ENCODE measurements at regions not wholly inside any gene's neighbourhood (a gene's known extent, or its start where the extent isn't known, plus 50 kb on each side); places are given as distances from the start of the nearest gene placed in this dataset.

DNA sequence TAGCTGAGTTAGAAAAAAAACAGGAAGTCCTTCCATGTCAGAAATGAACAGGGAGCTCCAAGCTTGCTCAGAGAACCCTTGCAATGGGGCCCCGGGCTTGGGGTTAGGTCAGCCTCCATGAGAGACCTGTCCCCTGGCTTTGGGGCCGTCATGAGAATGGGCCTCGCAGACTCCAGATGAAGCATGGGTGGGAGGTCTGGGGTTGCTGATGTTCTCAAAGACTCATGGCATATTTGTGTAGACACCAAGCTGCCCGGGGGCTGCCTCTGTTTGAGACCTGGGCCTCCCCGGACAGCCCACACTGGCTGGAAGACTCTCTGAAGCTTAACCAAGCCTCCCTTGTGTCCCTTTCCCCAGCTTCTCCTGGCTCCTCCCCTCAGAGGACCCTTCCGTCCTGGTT, 186.3 kb downstream of the IRX2 start:
- no peak for TF ChIP-seq CTCF (IDR thresholded peaks at IDR 0.05; ENCODE audit: low read depth, low read length)
- no peak for DNase-seq (ENCODE audit: extremely low read depth, low read depth)

DNA sequence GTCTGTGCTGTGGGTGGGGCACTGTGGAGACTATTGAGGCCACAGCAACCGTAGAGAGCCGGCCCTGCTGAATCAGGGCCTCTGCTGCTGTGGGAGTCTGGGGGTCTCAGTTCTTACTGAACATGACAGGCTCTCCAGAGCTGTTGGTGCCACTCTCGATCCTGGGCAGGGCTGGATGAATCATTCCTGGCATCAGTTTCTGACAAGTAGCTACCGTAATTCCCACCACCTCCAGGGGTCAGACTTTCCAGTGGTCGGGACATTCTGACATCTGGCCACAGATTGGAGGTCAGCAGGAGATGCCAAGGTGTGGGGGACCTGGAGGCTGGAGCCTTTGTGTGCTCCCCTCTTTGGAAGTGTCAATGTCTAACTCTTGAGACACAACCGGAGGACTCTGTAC, 188.4 kb downstream of the IRX2 start:
- DNase-seq (ENCODE audit: extremely low read depth, low read depth) = no peak
- TF ChIP-seq CTCF (IDR thresholded peaks at IDR 0.05; ENCODE audit: low read depth, low read length) = no peak

DNA sequence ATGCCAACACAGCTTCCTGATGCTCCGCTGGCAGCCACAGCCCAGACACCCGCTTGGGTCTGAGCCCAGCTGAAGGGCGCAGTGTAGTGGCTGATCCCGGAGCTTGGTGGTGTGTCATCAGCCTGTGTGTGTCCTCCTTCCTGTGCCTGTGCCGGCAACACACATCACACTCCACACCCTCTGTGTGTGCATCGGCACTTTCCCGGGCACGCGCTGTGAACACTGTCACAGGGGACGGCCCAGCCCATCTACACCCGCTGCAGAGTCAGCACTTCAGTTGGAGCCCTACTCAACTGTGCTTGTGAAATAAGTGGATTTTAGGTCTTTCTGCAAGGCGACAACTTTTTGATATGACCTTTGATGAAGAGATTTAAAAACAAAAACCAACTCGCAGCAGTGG, 189.4 kb downstream of the IRX2 start:
- DNase-seq (ENCODE audit: extremely low read depth, low read depth) = no peak
- TF ChIP-seq CTCF (IDR thresholded peaks at IDR 0.05; ENCODE audit: low read depth, low read length) = no peak

DNA sequence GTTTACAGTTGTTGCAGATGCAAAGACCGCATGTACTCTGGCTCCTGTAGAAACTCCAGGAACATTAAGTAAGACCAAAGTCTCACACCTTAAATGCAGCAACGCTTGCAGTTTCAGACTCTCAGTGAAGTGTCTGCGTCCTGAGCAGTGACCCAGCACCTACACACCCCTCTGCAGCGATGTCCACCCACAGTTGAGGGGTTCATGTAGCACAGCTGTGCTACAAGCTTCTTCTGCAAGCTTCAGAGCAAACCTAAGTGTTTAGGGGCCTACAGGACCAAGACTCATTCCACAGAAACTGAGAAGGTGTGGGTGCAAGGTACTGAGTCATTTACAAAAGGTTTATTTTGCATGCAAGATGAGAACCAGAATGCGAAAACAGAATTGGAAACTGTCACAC, 191.0 kb downstream of the IRX2 start:
- DNase-seq (ENCODE audit: extremely low read depth, low read depth) = no peak
- TF ChIP-seq CTCF (IDR thresholded peaks at IDR 0.05; ENCODE audit: low read depth, low read length) = no peak

DNA sequence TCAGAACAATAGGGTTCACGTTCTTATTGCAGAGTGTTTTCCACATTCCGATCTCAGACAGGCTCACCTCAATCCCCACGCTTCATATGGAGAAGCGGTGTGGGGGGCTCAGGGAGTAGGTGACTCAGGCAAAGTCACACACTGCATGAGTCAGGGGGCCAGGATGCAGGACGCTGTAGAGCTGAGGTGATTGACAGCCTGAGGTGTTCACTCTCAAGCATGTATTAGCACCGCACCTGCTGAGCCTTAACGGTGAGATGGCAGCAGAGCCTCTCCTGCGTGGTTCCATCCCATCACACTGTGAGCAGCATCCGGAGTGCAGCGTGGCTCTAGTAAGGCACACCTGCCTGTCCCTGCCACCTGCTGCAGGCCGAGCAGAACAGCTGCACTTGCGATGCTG, 194.0 kb downstream of the IRX2 start:
- TF ChIP-seq CTCF (IDR thresholded peaks at IDR 0.05; ENCODE audit: low read depth, low read length) = no peak
- DNase-seq (ENCODE audit: extremely low read depth, low read depth) = no peak

DNA sequence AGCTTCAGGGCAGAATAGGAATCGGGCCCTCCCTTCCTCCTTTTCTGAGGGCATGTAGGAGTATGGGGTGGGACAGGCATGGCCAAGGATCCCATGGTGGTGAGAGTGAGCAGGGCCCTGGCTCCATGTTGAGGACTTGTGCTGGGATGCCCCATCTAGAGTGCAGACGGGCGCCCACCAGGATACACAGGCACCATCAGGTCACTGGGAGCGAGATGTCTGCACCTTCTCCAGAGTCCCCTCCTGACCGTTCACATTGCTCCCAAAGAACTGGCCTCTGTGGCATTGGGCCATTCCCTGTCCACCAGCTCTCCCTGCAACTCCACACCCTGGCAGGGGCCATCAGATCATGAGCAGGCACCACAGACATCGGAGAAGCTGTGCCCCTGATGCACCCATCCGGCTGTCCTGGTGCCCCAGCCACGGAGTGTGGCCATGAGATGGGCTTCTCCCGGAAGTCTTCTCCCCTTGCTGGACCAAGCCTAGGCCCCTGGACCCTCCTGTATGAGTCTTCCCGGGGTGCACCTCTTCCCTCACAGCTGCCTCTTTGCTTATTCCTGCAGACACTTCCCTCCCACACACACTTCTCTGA, 195.0 kb downstream of the IRX2 start:
- no peak for TF ChIP-seq CTCF (IDR thresholded peaks at IDR 0.05; ENCODE audit: low read depth, low read length)
- DNase-seq (ENCODE audit: extremely low read depth, low read depth) = no peak

DNA sequence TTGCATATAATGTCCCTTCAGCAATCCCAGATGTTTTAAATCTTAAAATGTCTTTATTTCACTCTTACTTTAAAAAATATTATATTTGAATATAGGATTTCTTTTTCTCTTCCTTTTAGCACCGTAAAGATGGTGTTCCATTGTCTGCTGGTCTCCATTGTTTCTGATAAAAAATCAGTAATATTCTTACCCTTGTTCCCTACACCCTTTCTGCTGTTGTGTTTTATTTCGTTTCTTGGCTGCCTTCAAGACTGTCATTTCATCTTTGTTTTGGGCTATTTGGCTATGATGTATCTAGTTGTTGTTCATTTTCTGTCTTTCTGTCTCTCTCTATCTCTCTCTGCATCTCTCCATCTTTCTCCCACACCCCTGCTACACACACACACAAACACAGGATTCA, 197.9 kb downstream of the IRX2 start:
- TF ChIP-seq CTCF (IDR thresholded peaks at IDR 0.05; ENCODE audit: low read depth, low read length) = no peak
- no peak for DNase-seq (ENCODE audit: extremely low read depth, low read depth)

All from AG09319 (cell line).